Muscle layer of colon (tissue), 2 donors: ENCODE measurements at regions not wholly inside any gene's neighbourhood (a gene's known extent, or its start where the extent isn't known, plus 50 kb on each side); places are given as distances from the start of the nearest gene placed in this dataset.

Source experiments
- H3K27ac ChIP-seq: one replicate; pipeline ENCODE4 v1.7.0; 2013; ENCODE audit warnings: low read depth, mild to moderate bottlenecking, low read length, moderate library complexity
- H3K27me3 ChIP-seq, 2 donors: one replicate each; pipeline ENCODE4 v1.7.0; 2013; ENCODE audit warnings: low read length in 2 of 2, mild to moderate bottlenecking in 2 of 2; ENCODE audit not compliant: insufficient read depth in 2 of 2, control insufficient read depth in 1 of 2
- H3K36me3 ChIP-seq: one replicate; pipeline ENCODE4 v1.7.0; 2013; ENCODE audit warnings: mild to moderate bottlenecking, low read length; ENCODE audit not compliant: insufficient read depth
- H3K4me1 ChIP-seq: one replicate; pipeline ENCODE4 v1.7.0; 2013; ENCODE audit warnings: mild to moderate bottlenecking, low read length; ENCODE audit not compliant: insufficient read depth
- H3K4me3 ChIP-seq, 2 donors: one replicate each; pipeline ENCODE4 v1.7.0; 2013; ENCODE audit warnings: low read length in 2 of 2, low read depth in 1 of 2, mild to moderate bottlenecking in 1 of 2, moderate library complexity in 1 of 2
- H3K9ac ChIP-seq: one replicate; pipeline ENCODE4 v1.7.0; 2013; ENCODE audit warnings: low read length
- H3K9me3 ChIP-seq: one replicate; pipeline ENCODE4 v1.7.0; 2013; ENCODE audit warnings: mild to moderate bottlenecking, low read length
- donor health status: abdominal sarcoma.
- donor health status: Adenocarcinoma of cecum.

GRCh38 chr9:29691758-29692407 lies 2118.6 kb upstream of the C9orf72 start:
- no peaks in the 10 kb centered on the region for H3K27me3 ChIP-seq
- no peak overlapping the region for H3K9ac ChIP-seq
- H3K36me3 ChIP-seq, result no peaks in the 10 kb centered on the region
- no peak overlapping the region for H3K27ac ChIP-seq
- no peaks in the 10 kb centered on the region for H3K4me1 ChIP-seq
- no peak overlapping the region for H3K4me3 ChIP-seq
- H3K9me3 ChIP-seq, result no peaks in the 10 kb centered on the region

- H3K27me3 ChIP-seq, result no peaks in the 10 kb centered on the region
- no peaks in the 10 kb centered on the region for H3K36me3 ChIP-seq
- no peaks in the 10 kb centered on the region for H3K9me3 ChIP-seq
- H3K9ac ChIP-seq, result no peak overlapping the region
- H3K4me3 ChIP-seq, result no peak overlapping the region
- no peak overlapping the region for H3K27ac ChIP-seq
- H3K4me1 ChIP-seq, result no peaks in the 10 kb centered on the region
Observed at GRCh38 chr9:29697011-29697410, 2123.7 kb upstream of the C9orf72 start.

DNA sequence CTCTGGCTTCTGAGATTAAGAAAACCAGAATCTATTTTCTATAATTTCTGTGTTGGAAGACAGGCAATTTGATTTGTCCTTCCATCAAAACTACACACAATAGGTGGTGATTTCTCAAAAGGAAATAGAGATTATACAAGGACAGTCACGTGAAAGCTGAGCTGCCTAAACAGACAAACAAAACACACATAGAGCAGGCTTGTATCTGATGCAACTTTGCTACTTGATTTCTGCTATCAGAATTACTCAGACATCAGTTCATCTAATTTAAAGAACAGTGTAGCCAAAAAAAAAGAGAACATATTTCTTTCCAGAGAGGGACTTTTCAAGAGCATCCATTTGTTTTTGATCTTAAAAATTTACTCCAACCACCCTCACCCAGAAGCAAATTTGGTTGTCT lies 2128.3 kb upstream of the C9orf72 start:
- H3K9me3 ChIP-seq, result no peaks in the 10 kb centered on the region
- no peak overlapping the region for H3K9ac ChIP-seq
- no peaks in the 10 kb centered on the region for H3K4me1 ChIP-seq
- no peaks in the 10 kb centered on the region for H3K27me3 ChIP-seq
- H3K27ac ChIP-seq, result no peak overlapping the region
- H3K36me3 ChIP-seq, result no peaks in the 10 kb centered on the region
- no peak overlapping the region for H3K4me3 ChIP-seq

- H3K4me1 ChIP-seq, result no peaks in the 10 kb centered on the region
- H3K36me3 ChIP-seq, result no peaks in the 10 kb centered on the region
- no peak overlapping the region for H3K27ac ChIP-seq
- H3K4me3 ChIP-seq, result no peak overlapping the region
- H3K27me3 ChIP-seq, result no peaks in the 10 kb centered on the region
- H3K9ac ChIP-seq, result no peak overlapping the region
- no peaks in the 10 kb centered on the region for H3K9me3 ChIP-seq
Observed at GRCh38 chr9:29701971-29702370, 2128.7 kb upstream of the C9orf72 start.

DNA sequence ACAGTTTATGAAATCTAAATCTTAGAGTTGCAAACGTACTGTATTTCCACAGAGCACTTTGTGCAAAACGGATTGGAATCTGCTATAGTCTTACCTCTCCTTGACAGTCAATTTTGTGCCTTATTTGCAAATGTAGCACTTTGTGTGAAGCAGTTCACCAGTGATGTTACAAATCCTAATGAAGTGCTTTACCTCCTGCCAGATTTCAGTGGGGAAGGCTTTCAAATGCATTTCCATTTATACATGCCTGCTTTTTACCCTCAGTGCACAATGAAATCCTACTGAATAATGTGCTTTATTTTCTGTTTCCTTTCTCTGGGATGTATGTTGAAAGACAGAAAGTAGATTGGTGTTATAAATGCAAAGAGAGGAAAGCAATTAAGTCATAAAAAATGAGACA lies 2141.6 kb upstream of the C9orf72 start:
- H3K4me1 ChIP-seq, result peaks cover 3% of the 10 kb centered on the region
- H3K9me3 ChIP-seq, result no peaks in the 10 kb centered on the region
- no peak overlapping the region for H3K9ac ChIP-seq

GRCh38 chr9:29717631-29718030 lies 2144.3 kb upstream of the C9orf72 start:
- Histone ChIP-seq H3K4me1 (peaks cover 3% of the 10 kb centered on the region), H3K9me3 (no peaks in the 10 kb centered on the region), H3K9ac (no peak overlapping the region), H3K27ac (no peak overlapping the region), H3K27me3 (no peaks in the 10 kb centered on the region), H3K36me3 (no peaks in the 10 kb centered on the region), H3K4me3 (no peak overlapping the region)

More for the DNA sequence above, 2141.6 kb upstream of the C9orf72 start:
- H3K4me3 ChIP-seq, result no peak overlapping the region
- no peak overlapping the region for H3K27ac ChIP-seq
- no peaks in the 10 kb centered on the region for H3K36me3 ChIP-seq
- no peaks in the 10 kb centered on the region for H3K27me3 ChIP-seq

DNA sequence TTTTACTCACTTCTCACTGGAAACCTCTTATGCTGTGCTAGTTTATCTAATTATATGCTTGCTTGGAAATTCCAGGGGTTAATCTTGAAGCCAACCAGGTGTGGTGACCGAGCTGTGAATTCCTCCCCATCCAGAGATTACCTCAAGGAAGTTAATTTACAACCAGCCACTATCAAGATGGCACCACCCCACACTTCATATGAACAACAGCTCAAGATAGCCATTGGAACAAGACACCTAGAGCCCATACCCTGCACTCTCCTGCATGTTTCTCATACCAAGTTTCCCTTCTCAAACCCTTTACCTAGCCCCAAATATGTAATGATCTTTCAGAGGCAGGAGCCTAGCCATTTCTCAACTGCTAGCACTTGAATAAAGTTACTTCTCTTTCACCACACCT lies 2156.9 kb upstream of the C9orf72 start:
- no peak overlapping the region for H3K9ac ChIP-seq
- no peak overlapping the region for H3K27ac ChIP-seq
- no peaks in the 10 kb centered on the region for H3K9me3 ChIP-seq
- H3K4me1 ChIP-seq, result no peaks in the 10 kb centered on the region
- H3K4me3 ChIP-seq, result no peak overlapping the region
- no peaks in the 10 kb centered on the region for H3K36me3 ChIP-seq
- H3K27me3 ChIP-seq, result no peaks in the 10 kb centered on the region

GRCh38 chr9:29740518-29740917 lies 2167.2 kb upstream of the C9orf72 start:
- H3K9me3 ChIP-seq, result no peaks in the 10 kb centered on the region
- no peak overlapping the region for H3K9ac ChIP-seq
- no peaks in the 10 kb centered on the region for H3K36me3 ChIP-seq
- no peaks in the 10 kb centered on the region for H3K27me3 ChIP-seq
- H3K27ac ChIP-seq, result no peak overlapping the region
- H3K4me1 ChIP-seq, result no peaks in the 10 kb centered on the region
- no peak overlapping the region for H3K4me3 ChIP-seq

- Histone ChIP-seq H3K27ac (no peak overlapping the region), H3K9me3 (no peaks in the 10 kb centered on the region), H3K9ac (no peak overlapping the region), H3K27me3 (no peaks in the 10 kb centered on the region), H3K4me1 (no peaks in the 10 kb centered on the region), H3K36me3 (no peaks in the 10 kb centered on the region), H3K4me3 (no peak overlapping the region)
Observed at GRCh38 chr9:29741169-29741568, 2167.9 kb upstream of the C9orf72 start.

DNA sequence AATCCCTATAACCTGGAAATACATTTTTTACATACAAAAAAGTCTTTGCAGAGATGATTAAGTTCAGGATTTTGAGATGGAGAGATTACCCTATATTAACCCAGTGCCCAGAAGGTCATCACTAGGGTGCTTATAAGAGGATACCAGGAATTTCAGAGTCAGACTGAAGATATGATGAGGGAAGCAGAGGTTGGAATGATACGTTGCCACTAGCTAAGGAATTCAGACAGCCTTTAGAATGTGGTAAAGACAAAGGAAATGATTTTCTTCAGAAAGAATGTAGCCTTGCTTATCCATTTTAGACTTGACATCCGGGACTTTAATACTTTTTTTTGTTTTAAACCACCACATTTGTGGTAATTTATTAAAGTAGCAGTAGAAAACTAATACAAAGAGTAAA lies 2176.8 kb upstream of the C9orf72 start:
- no peak overlapping the region for H3K4me3 ChIP-seq

GRCh38 chr9:29751226-29751625 lies 2177.9 kb upstream of the C9orf72 start:
- H3K4me3 ChIP-seq, result no peak overlapping the region
- H3K4me1 ChIP-seq, result no peaks in the 10 kb centered on the region
- no peaks in the 10 kb centered on the region for H3K27me3 ChIP-seq
- no peak overlapping the region for H3K27ac ChIP-seq
- no peaks in the 10 kb centered on the region for H3K36me3 ChIP-seq
- no peaks in the 10 kb centered on the region for H3K9me3 ChIP-seq
- no peak overlapping the region for H3K9ac ChIP-seq

More for the DNA sequence above, 2176.8 kb upstream of the C9orf72 start:
- Histone ChIP-seq H3K27me3 (no peaks in the 10 kb centered on the region), H3K27ac (no peak overlapping the region), H3K9ac (no peak overlapping the region), H3K4me1 (no peaks in the 10 kb centered on the region), H3K36me3 (no peaks in the 10 kb centered on the region), H3K9me3 (no peaks in the 10 kb centered on the region)

- Histone ChIP-seq H3K27ac (no peak overlapping the region), H3K9me3 (no peaks in the 10 kb centered on the region), H3K36me3 (no peaks in the 10 kb centered on the region), H3K27me3 (no peaks in the 10 kb centered on the region), H3K4me1 (no peaks in the 10 kb centered on the region), H3K4me3 (no peak overlapping the region), H3K9ac (no peak overlapping the region)
Observed at GRCh38 chr9:29753638-29754037, 2180.4 kb upstream of the C9orf72 start.
